Stimulated activated CD4-positive, alpha-beta T cell treated with anti-CD3 and anti-CD28 coated beads, Interleukin-15, amount 100 ng/mL, for 48 hours (primary cell): ENCODE measurements at regions not wholly inside any gene's neighbourhood (a gene's known extent, or its start where the extent isn't known, plus 50 kb on each side); places are given as distances from the start of the nearest gene placed in this dataset.
"Not testable (repeated sequence)": the region's sequence is repeated elsewhere in the genome, so short reads cannot be mapped to it uniquely, and the experiment has no call there.

Source experiments
- DNase-seq, 2 donors: peaks; one replicate each; pipeline ENCODE4 v3.0.0-alpha.2; 2020; ENCODE audit warnings: low read depth in 2 of 2

DNA sequence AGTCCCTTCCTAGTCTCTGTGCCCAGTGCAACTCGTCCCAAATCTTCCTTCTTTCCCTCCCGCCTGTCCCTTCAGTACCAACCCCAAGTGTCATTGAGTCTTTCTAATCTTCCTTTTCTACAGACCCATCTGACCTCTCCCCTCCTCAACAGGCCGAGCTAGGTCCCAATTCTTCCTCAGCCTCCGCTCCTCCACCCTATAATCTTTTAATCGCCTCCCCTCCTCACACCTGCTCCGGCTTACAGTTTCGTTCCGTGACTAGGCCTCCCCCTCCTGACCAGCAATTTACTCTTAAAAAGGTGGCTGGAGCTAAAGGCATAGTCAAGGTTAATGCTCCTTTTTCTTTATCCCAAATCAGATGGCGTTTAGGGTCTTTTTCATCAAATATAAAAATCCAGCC is 123.1 kb upstream of the MAP2 start:
- DNase-seq, result not testable (repeated sequence)

DNA sequence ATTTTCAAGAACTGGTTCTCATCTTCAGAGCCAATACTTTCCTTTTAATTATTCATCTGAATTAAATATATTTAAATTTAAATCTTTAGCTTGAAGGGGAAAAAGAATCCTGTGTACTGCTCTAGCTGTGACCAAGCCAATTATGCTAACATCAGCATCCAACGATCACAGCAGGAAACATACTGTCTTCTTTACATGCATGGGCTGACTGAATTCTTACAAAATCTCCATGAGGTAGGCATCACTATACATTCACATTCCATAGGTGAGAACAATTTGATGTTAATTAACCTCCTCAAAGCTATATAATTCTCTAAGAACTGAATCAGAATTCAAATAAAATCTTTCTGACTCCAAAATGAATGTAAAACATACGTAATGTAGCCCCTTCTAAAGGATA is 118.8 kb upstream of the MAP2 start:
- DNase-seq, result no peak

DNA sequence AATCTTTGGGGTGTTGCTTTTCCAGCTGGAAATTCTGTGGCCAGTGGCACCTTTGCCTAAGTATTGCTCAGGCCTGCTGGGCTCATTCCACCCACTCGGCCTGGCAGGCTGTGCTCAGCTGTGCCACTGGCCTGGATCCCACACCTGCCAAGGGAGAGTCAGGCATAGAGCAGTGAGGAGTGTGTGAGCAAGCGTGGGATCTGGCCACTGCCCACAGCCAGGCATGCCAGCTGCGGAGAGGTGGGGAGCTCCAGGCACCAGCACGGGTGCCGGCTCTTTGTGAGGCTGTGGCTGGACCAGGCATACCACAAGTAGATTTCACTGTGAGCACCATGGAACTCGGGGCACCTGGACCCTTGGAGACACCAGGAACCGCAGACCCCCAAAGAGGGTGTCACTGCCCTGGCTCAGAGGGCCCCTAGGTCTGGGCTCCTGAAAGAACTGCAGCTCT is 118.1 kb upstream of the MAP2 start:
- DNase-seq, result no peak

DNA sequence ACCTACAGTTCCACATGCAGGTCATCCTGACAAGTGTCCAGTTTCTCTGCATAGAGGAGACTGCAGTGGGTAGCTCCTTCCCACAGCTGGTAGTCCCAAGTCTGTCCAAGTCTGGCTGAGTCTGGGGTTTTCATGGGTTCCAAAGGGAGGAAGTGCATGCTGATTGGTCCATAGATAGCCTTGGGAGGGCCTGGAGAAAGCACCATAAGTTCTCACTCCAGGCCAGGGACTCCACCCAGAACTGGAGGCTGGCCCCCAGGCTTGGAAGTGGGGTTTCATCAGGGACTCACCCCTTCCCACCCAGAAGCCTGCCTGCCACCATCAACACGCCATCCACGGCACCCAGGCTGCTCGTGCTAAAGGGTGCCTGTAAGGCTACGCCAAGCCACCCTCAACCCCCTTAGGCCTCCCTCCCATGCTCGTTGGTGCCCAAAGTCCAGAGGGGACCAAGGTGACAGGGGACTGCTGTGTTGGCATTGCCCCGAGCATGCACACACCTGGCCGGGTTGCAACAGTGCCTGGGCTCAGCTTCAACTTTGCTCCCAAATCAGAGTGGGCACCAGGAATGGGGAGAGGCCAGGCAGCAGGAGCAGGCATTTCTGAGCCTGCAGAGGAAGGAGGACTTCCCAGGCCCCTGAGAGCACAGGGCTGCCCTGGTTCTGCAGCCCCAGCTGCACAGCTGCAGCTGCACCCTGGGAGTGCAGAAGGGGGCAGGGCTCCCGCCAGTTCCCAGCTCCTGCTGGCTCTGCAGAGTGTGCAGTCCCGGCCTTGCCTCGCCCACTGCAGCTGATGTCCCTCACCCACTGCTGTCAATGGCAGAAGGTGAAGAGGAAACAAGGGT is 116.5 kb upstream of the MAP2 start:
- DNase-seq, result no peak

DNA sequence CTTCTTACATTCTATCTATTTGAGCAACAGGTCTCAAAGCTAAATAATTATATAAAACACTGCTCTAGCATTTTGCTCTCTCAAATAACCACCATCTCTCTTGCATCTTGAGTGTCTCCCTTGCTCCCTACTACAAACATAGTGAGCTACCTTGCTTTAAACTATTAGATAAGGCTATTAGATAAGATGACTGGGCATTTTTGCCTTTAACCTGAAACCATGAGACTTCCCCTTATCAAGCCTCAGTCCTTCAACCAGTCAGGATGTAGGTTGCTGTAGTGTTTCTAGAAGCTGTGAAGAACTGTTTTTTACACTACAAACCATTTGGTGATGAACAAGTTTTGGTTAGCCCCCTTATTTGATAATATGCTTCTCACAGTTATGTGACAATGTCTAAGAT is 115.4 kb upstream of the MAP2 start:
- DNase-seq, result no peak

DNA sequence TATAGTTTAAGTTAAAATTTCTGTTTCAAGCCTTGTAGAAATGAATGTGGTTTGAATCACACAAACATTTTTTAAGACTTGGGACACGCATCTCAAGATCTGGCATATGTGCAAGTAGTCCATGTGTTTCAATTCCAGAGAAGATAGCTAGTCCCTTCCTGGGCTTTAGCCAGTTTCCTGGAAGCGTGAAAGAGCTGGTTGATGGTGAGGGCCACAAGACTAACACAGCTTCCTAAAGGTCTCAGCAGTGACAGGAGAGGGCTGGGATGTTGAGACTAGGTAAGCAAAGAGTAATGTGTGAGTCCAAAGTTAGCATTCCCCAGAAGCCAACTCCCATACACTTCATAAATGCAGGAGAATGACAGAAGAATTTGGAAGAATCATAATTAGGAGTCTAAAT is 111.9 kb upstream of the MAP2 start:
- DNase-seq, result no peak

DNA sequence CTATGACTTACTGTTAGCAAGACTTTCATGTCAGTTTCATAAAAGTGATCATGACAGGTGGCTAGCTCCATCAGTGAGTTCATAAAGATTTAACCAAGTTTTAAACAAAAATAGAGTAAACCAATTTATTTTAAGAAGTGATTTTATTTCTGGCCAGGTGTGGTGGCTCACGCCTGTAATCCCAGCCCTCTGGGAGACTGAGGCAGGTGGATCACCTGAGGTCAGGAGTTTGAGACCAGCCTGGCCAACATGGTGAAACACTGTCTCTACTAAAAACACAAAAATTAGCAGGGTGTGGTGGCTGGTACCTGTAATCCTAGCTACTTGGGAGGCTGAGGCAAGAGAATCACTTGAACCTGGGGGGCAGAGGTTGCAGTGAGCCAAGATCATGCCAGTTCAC is 111.4 kb upstream of the MAP2 start:
- DNase-seq, result not testable (repeated sequence)

DNA sequence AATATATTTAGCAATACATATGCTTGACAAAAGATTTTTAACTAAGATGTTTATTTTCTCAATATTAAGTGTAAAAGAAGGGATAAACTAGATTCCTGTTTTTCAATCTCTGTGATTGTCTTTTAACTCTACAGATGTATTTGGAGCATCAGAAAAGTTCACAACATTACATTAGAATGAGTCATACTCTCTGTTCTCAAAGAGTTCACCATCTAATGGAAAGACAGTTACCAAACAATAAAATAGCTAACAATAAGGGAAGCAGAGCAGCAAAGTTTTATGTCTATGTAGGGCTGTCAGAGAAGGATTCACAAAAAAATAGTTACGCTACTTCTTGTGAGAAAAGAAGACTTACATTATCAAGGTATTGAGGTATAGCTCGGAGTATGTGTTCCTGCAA is 109.2 kb upstream of the MAP2 start:
- DNase-seq, result no peak

DNA sequence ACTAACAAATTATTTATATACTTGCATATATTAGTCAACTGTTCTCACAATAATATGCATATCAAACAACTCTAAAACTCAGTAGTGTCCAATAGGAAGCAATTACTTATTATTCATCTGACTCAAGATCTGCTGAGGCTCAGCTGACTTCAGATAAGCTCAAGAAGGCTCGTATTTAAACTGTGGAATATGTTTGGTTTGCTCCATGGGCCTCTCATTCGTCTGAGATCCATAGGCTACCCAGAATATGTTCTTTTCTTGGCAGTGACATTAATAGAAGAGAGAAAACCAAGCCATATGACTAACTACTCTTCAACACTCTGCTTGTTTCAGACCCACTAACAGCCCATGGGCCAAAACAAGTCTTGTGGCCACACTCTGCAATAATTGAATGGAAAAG is 107.7 kb upstream of the MAP2 start:
- no peak for DNase-seq

DNA sequence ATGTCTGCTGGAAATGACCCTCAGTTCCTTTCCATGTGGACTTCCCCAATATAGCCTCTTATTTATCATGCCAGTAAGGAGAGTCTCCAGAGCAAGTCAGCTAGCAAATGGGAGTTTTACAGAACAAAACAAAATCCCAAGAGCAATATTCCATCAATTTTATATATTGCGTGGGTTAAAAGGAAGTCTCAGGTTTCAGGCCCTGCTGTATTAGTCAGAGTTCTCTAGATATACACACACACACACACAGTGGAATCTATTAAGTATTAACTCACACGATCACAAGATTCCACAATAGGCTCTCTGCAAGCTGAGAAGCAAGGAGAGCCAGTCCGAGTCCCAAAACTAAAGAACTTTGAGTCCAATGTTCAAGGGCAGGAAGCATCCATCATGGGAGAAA is 102.8 kb upstream of the MAP2 start:
- no peak for DNase-seq

DNA sequence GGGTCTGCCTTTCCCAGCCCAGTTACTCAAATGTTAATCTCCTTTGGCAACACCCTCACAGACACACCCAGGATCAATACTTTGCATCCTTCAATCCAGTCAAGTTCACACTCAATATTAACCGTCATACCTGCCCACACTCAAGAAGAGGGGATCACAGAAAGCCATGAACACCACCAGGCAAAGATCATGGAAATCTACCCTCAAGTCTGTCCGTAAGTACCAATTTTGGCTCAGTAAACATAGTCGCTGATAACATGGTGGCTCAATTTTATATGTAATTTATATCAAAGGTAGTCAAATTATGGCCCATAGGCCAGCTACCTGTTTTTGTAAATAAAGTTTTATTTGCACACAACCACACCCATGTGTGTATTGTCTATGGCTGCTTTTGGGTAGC is 102.3 kb upstream of the MAP2 start:
- DNase-seq, result no peak

DNA sequence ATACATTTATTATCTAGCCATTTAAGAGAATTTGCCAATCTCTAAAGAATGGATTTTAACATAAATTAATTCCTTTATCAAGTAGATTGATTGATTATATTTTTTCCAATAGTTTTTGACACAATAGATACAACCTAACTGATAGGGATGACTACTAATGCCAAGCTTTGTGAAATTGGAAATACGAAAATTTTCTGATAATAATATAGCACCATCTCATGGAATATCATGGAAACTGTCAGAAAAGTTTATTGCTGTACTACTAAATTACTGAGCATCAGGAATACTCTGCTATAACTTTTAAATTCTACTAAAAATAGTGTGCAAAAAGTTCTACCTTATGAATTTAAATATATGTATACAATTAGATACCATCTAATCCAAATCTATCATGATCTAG is 101.8 kb upstream of the MAP2 start:
- no peak for DNase-seq

DNA sequence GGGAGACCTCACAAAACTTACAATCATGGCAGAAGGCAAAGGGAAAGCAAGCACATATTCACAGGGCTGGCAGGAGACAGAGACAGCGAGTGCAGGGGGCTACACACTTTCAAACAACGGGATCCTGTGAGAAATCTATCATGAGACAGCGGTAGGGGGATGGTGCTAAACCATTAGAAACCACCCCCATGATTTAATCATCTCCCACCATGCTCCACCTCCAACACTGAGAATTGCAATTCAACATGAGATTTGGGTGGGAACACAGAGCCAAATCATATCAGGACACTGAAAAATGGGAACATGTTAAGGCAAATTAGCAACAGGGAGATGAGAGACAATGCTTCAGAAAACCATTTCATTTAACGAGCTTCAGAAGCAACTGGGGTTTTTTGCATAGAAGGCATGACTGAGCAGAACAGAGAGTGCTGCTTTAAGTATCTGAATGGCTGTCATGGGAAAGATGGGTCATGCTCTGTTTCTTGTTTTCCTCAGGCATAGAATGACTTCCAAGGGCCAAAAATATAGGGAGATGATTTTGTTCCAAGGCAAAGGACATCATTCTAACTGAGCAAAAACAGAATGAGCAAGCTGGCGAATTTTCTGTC is 100.8 kb upstream of the MAP2 start:
- no peak for DNase-seq

DNA sequence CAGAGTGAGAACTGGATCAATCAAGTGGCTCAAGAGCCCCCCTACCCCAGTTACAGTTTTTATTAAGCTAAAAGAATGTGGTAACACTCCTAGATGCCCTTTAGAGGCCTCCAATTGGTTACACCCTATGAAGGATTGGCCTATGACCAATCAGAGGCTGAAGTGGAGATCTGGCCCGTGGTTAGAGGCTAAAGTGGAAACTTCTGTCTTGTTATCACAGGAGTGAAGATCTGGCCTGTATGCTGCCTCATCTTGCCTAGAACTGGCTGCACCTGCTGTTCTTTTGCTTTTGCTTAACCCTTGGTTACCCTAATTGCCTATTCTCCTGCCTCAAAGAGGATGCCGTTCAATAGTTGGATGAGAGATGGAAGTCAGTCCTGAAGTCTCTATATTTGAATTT is 100.1 kb upstream of the MAP2 start:
- DNase-seq, result no peak

DNA sequence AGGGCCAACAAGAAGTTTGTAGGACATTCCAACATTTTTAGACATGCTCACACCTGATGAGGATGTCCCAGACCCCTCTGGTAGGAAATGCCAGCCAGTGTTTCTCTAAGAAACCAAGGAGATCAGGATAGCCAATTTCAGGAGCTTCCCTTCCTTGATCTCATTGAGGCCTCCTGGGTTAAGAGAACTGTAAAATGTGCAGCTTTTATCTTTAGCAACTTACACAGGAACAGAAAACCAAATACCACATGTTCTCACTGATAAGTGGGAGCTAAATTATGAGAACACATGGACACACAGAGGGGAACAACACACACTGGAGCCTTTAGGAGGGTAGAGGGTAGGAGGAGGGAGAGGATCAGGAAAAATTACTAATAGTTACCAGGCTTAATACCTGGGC is 99.6 kb upstream of the MAP2 start:
- no peak for DNase-seq

DNA sequence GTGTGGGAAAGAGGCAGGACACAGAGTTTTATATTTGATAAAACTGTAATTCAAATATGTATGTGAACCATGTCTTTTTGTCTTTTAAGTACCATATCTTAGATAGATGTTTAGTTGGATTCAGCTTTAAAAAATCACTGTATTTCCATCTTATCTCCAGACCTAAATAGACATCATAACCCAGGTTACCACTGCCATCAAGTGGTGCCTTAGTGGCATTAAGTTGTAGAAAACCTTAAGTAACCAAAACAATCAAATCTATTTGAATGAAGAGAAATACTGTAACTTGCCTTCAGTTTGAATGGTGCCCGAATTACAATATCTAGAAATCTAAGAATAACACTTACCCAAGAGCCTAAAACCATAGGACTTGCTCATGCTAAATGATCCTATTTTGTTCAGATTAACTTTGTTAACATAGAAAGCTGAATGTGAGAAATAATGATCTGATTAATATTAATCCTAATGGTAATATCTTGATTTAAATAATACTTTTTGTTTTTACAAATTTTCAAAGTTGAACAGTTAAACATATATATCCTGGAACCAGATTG is 92.5 kb upstream of the MAP2 start:
- DNase-seq, result no peak

DNA sequence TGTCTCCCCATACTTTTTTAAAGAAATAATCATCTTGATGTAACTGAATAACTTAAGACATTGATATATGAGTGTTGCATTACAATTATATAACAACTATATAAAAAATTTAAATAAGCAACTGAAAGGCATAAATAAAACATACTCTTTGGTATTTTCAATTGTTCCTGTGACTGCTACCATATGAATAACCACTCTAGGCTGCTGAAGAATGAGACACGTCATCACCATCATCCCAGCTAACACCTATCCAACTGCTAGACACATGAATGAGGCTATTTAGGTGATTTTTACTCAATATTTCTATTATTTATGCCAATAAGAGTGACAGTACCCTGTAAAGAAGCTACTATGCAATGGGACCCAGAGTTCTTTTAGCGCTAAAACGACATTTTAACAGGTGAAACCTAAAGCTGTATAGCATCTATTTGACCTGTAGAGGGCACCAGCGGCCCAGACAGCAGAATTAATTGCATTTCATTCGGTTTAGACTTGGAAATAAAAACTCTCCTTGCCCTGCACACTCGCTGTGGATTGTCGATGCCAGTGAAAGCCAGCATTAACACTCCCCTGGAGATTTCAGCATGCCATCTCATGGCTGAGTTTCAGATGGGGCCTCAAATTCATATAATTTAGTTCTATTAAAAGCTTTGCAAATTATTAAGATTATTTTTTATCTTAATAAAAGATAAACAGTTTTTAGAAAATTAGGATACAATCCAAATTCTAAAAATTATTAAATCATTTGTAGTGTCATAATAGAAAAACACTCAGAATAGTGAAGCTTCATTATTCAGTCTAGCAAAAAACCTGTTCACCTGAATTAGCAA is 89.4 kb upstream of the MAP2 start:
- DNase-seq, result peak; percentile 9 to 25

DNA sequence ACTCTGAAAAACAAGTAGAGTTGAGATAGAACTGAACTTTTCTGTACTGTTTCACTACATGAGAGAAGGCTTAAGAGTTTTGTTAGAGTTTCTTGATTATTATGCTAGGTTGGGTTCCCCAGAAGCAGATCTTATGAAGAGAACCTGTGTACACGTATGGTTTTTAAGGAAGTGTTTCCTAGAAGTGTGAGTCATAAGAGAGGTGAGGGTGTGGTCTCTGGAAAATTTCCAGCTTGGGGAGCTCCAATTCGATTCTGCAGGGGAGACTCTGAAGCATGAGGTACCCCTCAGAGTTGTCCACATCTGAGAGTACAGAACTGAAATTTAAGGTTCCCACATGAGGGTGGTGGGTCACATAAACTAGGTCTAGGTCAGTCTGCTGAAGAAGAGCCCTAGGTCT is 83.3 kb upstream of the MAP2 start:
- no peak for DNase-seq

DNA sequence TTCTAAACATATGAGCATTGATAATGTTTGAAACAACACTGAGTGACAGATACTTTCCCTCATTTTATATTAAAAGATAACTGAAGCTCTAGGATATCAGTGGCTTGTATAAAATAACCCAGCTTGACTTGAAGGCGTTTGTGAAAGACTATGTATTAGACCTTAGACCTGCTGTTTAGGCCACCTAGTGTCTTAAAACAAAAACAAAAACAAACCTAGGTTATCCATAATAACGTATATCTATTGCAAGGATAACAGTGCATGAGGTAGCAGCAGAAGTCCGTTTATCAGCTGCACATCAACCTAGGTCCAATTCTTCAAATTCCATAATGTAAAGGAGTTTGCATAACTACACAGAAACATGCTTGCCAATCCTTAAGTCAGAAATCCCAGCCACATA is 79.5 kb upstream of the MAP2 start:
- DNase-seq, result no peak

DNA sequence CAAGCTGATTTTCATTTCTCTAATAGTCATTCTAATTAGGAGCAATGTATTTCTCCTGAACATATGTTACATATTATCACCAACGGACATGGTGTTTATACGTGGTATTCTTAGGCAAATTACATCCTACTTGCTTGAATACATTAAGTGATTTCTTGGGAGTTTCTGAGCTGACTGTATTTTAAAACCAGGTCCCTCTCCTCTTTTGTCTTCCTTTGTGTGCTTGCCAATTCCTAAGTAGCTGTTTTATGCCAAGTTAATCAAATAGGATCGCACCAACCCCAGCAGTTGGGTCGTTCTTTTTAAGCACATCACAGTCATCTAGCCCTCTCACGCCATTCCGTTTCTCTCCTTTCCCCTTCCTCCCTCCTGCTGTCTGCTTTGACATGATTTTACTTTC is 75.4 kb upstream of the MAP2 start:
- DNase-seq, result no peak

DNA sequence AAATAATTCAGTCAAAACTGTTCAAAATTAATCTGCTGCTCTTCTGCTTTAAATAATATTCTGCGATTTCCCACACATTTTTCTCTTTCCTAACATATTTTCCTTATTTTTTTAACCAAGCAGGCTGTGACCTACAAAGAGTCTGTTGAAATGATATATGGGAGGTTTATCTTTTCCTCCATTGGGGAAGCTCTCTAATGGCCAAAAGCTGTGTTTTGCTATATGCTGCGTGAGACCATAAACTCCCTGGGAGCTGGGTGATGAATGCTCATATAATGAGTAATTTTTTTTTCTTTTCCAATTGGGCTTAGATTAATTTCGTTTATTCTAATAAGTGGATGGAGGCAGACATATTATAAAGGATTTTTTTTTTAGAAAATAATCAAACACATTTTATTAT is 72.2 kb upstream of the MAP2 start:
- no peak for DNase-seq

DNA sequence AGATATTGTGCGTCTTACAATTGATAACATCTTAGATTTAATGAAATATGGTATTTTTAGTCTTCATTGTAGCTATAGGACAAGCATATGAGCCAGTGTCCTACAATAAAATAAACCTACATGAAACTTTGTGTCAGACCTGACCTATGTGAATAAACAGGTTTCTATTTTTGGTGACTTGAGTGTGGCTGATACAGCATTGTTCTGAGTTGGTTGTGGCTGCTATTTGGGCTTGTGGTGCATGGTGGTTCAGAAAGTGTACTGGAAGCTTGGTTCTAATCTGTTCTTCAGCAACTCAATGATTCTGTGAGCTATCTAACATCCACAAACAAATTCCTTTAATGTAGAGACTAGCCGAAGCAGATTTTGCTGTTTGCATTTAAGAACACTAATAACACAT is 64.9 kb upstream of the MAP2 start:
- no peak for DNase-seq
